NCI-H2029 treated with DMSO at 0.1 percent for 48 hours (cell line): ENCODE measurements at regions not wholly inside any gene's neighbourhood (a gene's known extent, or its start where the extent isn't known, plus 50 kb on each side); places are given as distances from the start of the nearest gene placed in this dataset.
"Not testable (repeated sequence)": the region's sequence is repeated elsewhere in the genome, so short reads cannot be mapped to it uniquely, and the experiment has no call there.

Experiments
- DNase-seq: peaks from one replicate; lab custom pipeline; 2025; lab: John Stamatoyannopoulos, UW

- no peak for DNase-seq
Measured at GRCh38 chr20:1825938-1826445, 69.2 kb upstream of the SIRPA start.

- DNase-seq: no peak
Measured at GRCh38 chr20:1825507-1825906, 69.7 kb upstream of the SIRPA start.

DNA sequence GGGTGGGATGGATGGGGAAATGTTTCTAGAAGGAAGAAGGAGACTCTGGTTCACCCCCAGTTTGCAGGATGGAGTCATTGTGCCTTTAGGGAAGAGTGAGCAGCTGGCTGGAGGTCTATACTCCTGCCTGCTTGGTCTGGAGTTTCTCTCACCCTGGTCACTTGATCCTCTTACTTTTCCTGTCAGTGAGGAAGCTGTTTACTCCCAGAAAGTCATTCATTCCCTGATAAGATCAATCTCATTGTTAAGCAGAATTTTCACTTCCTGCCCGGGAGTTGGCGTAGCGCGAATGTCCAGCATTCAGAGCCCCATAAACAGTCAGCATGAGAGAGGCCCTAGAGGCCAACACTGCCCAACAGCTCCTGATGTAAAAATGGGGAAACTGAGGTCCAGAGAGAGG is 70.4 kb upstream of the SIRPA start:
- DNase-seq: no peak

DNA sequence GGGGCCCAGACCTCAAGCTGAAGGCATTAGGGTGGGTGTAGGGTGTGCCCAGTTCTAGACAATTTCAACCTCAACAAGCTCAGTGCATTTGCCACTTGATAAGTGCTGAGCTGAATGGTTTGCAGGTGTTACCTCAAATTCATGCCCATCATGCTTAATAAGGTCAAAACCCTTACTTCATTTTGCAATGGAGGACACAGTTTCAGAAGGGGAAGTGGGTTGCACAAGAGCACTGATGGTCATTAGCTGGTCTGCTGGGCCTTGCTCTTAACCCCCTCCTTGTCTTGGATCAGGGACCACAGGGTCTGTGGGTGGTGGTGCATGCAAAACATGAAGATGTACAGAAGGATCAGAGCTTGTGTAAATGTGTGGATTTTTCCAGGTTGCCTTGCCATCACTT is 71.0 kb upstream of the SIRPA start:
- no peak for DNase-seq

GRCh38 chr20:1823450-1823844 is 71.8 kb upstream of the SIRPA start:
- no peak for DNase-seq

DNA sequence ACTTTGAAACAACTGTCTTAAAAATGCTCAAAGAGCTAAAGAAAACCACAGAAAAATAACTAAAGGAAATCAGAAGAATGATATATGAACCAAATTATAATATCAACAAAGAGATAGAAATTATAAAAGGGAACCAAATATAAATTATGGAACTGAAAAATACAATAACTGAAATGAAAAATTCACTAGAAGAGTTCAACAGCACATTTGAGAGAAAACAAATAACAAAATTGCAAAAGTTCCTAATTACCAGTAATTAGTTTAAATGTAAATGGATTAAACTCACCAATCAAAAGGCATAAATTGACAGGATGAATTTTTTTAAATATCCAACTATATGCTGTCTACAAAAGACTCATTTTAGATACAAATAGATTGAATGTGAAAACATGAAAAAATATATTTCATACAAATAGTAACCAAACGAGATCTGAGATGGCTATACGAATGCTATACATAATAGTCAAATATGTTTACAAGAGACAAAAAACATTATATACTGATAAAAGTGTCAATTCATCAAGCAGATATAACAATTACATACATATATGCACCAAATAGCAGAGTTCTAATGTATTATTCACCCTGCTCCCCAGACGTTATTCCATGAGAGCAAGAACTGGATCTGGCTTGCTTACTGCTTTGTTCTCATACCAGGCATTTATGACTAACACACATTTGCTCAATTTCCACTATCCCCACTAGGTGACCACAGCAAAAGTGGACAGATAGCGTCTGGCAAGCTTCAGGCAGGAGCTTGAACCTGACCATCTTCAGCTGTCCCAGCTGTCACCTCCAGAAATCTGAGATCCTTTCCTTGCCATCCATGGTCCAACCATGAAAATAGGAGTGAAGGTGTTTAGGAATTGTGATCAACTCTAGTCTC is 72.4 kb upstream of the SIRPA start:
- DNase-seq: no peak

DNA sequence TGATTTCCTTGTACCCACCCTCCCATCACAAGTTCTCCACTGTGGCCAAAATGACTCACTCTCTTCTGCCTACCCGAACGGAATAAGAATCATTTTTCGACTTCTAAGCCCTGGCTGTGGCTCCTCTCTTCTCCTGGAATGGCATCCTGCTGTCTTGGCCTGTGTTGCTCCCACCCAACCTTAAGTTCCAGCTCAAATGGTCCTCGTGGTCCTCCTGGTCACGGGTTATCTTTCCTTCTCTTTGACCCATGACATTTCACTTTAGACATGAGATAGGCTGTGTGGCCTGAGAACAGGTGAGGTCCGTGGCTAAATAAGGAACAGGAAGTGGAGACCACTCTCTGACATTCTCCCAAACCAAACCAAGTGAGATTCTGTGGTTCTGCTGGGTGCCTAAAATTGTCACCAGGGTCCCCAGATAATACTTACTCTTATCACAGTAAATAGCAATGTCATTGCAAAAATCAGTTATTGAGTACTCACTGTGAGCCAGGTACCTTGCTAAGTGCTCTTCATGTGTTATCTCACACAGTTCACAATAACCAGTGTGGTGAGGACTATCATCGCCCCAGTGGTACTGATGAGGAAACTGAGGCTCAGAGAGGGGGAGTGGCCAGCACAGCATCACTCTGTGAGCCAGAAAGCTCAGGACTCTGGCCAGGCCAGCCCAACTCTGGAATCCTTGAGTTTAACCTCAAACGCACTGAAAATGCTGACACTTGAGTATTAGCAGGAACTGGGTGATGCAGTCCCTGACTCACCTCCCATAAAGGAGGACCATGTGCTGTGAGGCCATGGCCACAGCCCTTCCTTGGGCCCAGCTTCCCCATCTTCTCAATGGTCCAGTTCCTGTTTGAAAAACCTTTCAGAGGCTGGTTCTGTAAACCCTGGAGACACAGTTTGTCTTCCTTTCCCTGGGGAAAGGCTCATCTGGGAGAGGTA is 74.8 kb upstream of the SIRPA start:
- no peak for DNase-seq

DNA sequence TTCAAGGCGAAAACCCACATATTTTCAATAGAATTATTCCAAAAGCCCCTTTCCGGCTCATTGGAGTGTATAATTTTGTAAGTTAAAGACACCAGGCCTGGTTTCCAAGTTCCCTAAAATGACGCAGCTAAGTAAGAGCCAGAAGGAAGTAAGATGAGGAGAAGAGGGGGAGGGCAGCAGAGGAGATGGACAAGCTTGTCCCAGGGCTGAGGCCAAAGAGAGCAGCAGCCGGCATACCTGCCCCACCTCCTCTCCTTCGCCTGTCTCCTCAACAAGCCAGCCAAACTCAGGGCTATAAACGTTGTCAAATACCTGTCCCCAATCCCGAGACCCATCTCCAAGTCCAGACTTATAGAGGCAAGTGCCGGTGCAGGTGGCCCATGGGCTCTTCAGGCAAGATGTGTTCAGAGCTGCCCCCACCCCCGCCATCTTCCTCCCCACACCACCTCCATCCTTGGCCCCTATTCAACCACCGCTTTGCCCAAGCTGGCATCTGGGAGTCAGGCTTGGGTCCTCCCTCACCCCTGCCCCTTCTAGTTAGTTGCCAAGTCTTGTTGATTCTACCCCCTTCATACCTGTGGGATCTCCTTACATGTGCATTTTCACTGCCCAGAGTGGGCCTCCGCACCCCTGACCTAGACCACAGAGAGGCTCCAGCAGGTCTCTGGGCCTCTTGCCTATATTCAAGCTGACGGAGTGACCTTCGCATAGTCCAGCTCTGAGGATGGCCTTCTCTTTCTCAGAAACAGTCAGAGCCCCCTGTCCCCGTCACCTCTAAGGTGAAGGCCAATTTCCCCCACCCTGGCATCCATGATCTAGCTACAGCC is 75.7 kb upstream of the SIRPA start:
- no peak for DNase-seq

DNA sequence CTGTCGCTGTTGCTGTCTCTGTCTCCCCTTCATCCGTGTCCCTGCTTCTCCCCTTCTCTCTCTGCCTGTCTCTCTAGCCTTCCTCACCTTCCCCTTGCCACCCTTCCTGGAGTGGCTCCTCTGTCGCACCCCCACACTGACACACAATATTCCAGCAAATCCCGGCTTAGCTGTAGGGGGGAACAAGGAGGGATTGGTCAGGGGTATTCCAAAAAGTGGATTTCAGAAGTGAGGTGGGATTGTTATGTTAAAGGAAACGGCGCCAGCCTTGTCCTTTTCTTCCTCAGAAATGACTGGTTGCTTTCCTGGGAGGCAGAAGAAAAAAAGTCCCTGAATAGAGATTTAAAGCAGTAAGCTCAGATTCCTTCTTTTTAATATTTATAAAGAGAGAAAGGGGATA is 76.3 kb upstream of the SIRPA start:
- no peak for DNase-seq

- no peak for DNase-seq
Measured at GRCh38 chr20:1818247-1818840, 76.9 kb upstream of the SIRPA start.

GRCh38 chr20:1817577-1818211 is 77.5 kb upstream of the SIRPA start:
- no peak for DNase-seq

- DNase-seq: no peak
Measured at GRCh38 chr20:1816384-1817381, 78.5 kb upstream of the SIRPA start.

- no peak for DNase-seq
Measured at GRCh38 chr20:1815502-1816085, 79.6 kb upstream of the SIRPA start.

DNA sequence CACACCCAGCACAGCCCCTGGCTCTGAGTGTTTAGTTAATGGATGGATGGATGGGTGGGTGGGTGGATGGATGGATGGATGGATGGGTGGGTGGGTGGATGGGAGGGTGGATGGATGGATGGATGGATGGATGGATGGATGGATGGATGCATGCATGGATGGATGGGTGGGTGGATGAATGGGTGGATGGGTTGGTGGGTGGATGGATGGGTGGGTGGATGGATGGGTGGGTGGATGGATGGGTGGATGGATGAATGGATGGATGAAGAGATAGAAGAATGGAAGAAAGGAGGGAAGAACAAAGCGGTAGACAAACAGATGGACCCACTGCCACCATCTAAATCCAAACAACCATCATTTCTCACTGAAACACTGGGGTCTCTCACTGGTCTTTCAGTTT is 80.3 kb upstream of the SIRPA start:
- not testable (repeated sequence) for DNase-seq

DNA sequence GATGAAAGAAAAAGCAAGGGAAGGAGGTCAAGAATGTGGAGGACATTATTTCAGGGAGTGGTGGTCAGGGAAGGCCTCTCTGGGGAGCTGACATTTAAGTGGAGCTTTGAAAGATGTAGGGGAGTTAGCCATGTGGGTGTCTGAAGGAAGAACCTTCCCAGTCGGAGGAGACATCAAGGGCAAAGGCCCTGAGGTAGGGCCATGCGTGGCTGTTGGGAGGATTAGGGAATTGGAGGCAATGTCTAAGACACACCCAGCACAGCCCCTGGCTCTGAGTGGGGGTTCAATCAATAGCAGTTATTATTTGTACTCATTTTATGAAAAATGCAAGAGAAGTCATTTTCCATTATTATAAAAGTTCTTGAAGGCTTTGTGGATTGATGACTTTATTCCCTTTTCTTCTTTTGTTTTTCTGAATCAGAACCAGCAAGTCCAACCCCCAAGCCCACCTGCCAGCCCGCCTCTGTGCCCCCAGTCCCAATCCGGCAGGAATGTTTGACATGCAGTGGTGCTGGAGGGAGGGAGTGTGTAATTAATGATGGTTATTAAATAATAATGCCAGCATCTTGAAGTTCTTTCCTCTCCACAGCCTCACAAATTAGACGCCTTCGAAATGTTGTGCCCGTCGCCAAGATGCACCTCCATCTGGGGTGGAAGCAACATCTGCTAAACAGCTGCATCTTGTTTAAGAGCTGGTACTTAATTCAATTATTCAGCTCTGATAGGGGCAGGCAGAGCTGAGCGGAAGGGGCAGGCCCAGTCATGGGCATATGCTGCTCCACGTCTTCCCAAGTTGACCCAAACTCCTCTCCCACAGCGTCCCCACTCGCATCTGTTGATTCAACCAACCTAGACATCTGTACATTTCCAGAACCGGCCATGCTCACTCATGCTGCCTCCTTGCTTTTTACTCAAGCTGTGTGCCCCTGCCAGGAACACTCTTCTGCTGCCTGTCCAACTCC is 81.3 kb upstream of the SIRPA start:
- DNase-seq: no peak

GRCh38 chr20:1813101-1813529 is 82.1 kb upstream of the SIRPA start:
- DNase-seq: no peak

GRCh38 chr20:1811621-1812498 is 83.3 kb upstream of the SIRPA start:
- DNase-seq: no peak
